Spleen (tissue), 11 donors: ENCODE measurements at regions not wholly inside any gene's neighbourhood (a gene's known extent, or its start where the extent isn't known, plus 50 kb on each side); places are given as distances from the start of the nearest gene placed in this dataset.

Source experiments
- DNase-seq: peaks from one replicate; pipeline ENCODE4 v3.0.0-alpha.2; 2020
- H3K27ac ChIP-seq, 8 donors: fragments of 200-600 bp; sonication (generic) in 7 of 8; 1 replicate in 4 of 8; 2 replicates in 4 of 8; pipeline versions ENCODE4 v1.5.0 to v1.8.0; 2016 to 2021; ENCODE audit warnings: inconsistent platforms in 4 of 8, mild to moderate bottlenecking in 4 of 8, moderate library complexity in 1 of 8
- H3K27me3 ChIP-seq, 7 donors: fragments of 200-600 bp; sonication (generic) in 6 of 7; replicated peaks in 1 of 7; 1 replicate in 4 of 7; 2 replicates in 3 of 7; pipeline versions ENCODE4 v1.5.0 to v1.8.0; 2016 to 2021; ENCODE audit warnings: inconsistent platforms in 3 of 7, mild to moderate bottlenecking in 1 of 7
- H3K36me3 ChIP-seq, 6 donors: fragments of 200-600 bp; sonication (generic) in 5 of 6; 1 replicate in 4 of 6; 2 replicates in 2 of 6; pipeline versions ENCODE4 v1.5.0 to v1.8.0; 2016 to 2021; ENCODE audit warnings: inconsistent platforms in 2 of 6
- H3K4me1 ChIP-seq, 6 donors: fragments of 200-600 bp; sonication (generic) in 5 of 6; 1 replicate in 3 of 6; 2 replicates in 3 of 6; pipeline versions ENCODE4 v1.5.0 to v1.8.0; 2016 to 2021; ENCODE audit warnings: inconsistent platforms in 3 of 6
- H3K4me3 ChIP-seq, 8 donors: fragments of 200-600 bp; sonication (generic) in 7 of 8; 1 replicate in 4 of 8; 2 replicates in 4 of 8; pipeline versions ENCODE4 v1.5.0 to v1.8.0; 2016 to 2021; ENCODE audit warnings: inconsistent platforms in 4 of 8, mild to moderate bottlenecking in 4 of 8, moderate library complexity in 2 of 8
- H3K9me3 ChIP-seq, 8 donors: fragments of 200-600 bp; sonication (generic) in 7 of 8; 1 replicate in 4 of 8; 2 replicates in 4 of 8; pipeline versions ENCODE4 v1.5.0 to v1.8.0; 2016 to 2021; ENCODE audit warnings: inconsistent platforms in 4 of 8
- POLR2A ChIP-seq, 3 donors: fragments of 450-650 bp; IDR thresholded peaks; one replicate each; pipeline ENCODE4 v1.5.1; 2017; ENCODE audit warnings: antibody characterized with exemption in 3 of 3, mild to moderate bottlenecking in 1 of 3
- POLR2AphosphoS5 ChIP-seq, 3 donors: sonication (generic); formaldehyde crosslinking; IDR thresholded peaks; one replicate each; pipeline ENCODE4 v1.5.1; 2017; ENCODE audit warnings: antibody characterized with exemption in 3 of 3
- WGBS, 5 donors: extraction: QIAGEN DNeasy Blood & Tissue Kit in 3 of 5; methylation state at CpG; one replicate each; pipeline versions ENCODE4 v1.1.5 to v1.1.7; 2013 to 2018; 5-methylcytosine and 5-hydroxymethylcytosine counted together
- intact Hi-C: fragments of 100-400 bp; cut with DNase I; formaldehyde crosslinking; loops from one replicate; pipeline ENCODE4 v1.15.0; 2023; ENCODE audit warnings: low total_unique reads
- TF ChIP-seq, protein P1 (sequence below), 11 experiments: fragments of 200-600 bp in 7 of 11; fragments of 450-650 bp in 4 of 11; sonication (generic) in 4 of 11; IDR thresholded peaks in 8 of 11; conservative IDR thresholded peaks in 3 of 11; 1 replicate in 7 of 11; 2 replicates in 4 of 11; pipeline versions ENCODE4 v1.4.0 to v1.8.0; 2016 to 2021; ENCODE audit warnings: antibody characterized with exemption in 11 of 11, inconsistent platforms in 4 of 11, mild to moderate bottlenecking in 1 of 11
- donor health status: healthy with polysubstance abuse.
- donor health status: DM: no; HTN: no; CAD: no; lungs with moderate emphysema.
- donor health status: DM: no; HTN: no; CAD: no.
- donor health status: Bipolar disorder and iron deficiency.
- donor health status: healthy.
- donor health status: DM: no; HTN: no; CAD: no.
- donor health status: DM: yes; HTN: yes; CAD: no.

DNA sequence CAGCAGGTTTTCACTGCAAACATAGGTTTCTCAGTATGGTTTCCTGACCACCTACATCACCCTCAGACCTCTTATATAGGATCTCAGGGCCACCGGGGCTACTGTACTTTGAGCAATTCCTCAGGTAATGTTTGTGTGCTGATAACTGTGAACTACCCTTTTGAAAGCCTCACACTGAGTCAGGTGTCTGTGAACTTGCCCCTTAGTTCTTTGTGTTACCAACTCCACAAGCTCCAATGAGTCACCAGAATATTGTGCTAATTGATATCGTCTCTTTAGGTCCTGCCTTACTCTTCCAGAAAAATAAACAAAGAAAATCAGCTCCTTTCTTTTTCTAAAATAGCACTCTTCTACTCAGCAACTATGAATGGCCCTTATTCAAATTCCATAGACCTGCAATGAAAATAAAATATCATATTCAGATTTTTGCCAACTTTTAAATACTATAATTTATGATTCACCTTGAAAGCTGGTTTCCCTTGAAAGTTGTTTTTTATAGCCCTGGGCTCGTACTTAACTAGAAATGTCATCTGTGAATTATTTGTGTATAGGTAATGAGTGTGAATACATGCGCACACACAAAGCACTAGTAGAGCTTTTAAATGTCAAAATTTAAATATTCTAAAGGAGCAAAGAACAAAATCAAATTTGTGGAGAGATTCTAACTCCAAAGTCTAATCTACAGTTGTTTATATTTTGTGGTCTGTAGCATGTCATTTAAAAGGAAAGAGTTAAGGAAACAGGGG, 88.1 kb upstream of the WARS2 start:
- intact Hi-C loops = no loop called here
- no peaks in the 10 kb centered on the region for H3K36me3 ChIP-seq
- H3K9me3 ChIP-seq = no peaks in the 10 kb centered on the region
- no peaks in the 10 kb centered on the region for H3K27me3 ChIP-seq
- no peak overlapping the region for H3K27ac ChIP-seq
- TF ChIP-seq, protein P1, sequence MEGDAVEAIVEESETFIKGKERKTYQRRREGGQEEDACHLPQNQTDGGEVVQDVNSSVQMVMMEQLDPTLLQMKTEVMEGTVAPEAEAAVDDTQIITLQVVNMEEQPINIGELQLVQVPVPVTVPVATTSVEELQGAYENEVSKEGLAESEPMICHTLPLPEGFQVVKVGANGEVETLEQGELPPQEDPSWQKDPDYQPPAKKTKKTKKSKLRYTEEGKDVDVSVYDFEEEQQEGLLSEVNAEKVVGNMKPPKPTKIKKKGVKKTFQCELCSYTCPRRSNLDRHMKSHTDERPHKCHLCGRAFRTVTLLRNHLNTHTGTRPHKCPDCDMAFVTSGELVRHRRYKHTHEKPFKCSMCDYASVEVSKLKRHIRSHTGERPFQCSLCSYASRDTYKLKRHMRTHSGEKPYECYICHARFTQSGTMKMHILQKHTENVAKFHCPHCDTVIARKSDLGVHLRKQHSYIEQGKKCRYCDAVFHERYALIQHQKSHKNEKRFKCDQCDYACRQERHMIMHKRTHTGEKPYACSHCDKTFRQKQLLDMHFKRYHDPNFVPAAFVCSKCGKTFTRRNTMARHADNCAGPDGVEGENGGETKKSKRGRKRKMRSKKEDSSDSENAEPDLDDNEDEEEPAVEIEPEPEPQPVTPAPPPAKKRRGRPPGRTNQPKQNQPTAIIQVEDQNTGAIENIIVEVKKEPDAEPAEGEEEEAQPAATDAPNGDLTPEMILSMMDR (IDR thresholded peaks at IDR 0.05 in 8 of 11, conservative IDR thresholded peaks at IDR 0.05 in 3 of 11) = no peak
- TF ChIP-seq POLR2A (IDR thresholded peaks at IDR 0.05) (no peak), POLR2AphosphoS5 (IDR thresholded peaks at IDR 0.05) (no peak)
- H3K4me1 ChIP-seq = no peaks in the 10 kb centered on the region
- H3K4me3 ChIP-seq = no peak overlapping the region
- no peak for DNase-seq
- 79 to 91% (median 85%) methylated on average over 4 of the region's 4 CpGs for WGBS, 5 donors

DNA sequence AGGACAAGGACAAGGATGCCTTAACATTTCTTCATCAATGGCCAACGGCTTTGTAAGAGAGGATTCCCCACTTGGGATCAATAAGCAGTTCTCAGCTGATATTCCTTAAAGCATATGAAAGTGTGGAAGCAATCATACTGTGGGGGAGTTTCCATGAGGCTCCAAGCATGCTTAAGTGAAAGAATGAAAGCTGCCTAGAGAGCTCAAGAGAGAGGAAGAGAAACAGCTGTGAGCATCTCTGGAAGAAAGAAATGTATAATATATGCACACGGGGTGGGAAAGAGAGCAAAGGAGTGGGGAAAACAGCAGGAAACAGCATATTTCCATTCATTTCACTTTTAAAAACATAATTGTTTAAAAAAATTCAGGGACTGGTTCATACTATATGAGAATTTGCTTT, 94.7 kb upstream of the WARS2 start:
- Histone ChIP-seq H3K27ac (no peak overlapping the region), H3K4me1 (no peaks in the 10 kb centered on the region), H3K36me3 (peaks cover 0 to 6% (median 0%) of the 10 kb centered on the region in 6 donors), H3K9me3 (no peaks in the 10 kb centered on the region), H3K27me3 (no peaks in the 10 kb centered on the region), H3K4me3 (no peak overlapping the region)
- TF ChIP-seq POLR2A (IDR thresholded peaks at IDR 0.05) (no peak), POLR2AphosphoS5 (IDR thresholded peaks at IDR 0.05) (no peak)
- TF ChIP-seq, protein P1 (IDR thresholded peaks at IDR 0.05 in 8 of 11, conservative IDR thresholded peaks at IDR 0.05 in 3 of 11) = no peak
- intact Hi-C loops = no loop called here
- DNase-seq = no peak
- 56 to 79% (median 73%) methylated on average over 2 of the region's 2 CpGs for WGBS, 5 donors

DNA sequence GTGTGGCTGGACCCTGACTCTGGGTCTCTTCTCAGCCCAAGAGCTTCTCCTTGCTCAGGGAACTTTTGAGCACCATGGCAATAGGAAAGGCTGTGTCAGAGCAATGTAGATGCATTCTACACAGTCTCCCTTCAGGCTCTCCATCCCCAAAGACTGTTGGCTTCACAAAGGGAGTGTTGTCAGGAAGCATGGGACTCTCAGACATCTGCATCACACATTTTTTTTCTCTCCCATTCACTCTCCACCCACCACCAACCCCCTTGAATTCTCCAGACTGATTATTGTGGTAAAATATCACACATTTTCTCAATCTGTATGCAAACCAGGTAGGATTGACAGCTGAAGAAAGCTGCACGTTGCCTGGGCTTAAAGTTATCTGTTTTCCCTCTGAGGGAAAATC, 105.4 kb upstream of the WARS2 start:
- intact Hi-C loops = no loop called here
- 40 to 80% (median 65%) methylated on average over 1 of the region's 1 CpG for WGBS, 5 donors
- DNase-seq = no peak
- no peak for TF ChIP-seq POLR2AphosphoS5 (IDR thresholded peaks at IDR 0.05)
- TF ChIP-seq, protein P1 (IDR thresholded peaks at IDR 0.05 in 8 of 11, conservative IDR thresholded peaks at IDR 0.05 in 3 of 11) = no peak
- TF ChIP-seq POLR2A (IDR thresholded peaks at IDR 0.05) = no peak
- no peaks in the 10 kb centered on the region for H3K9me3 ChIP-seq
- H3K27ac ChIP-seq = no peak overlapping the region
- H3K36me3 ChIP-seq = no peaks in the 10 kb centered on the region
- H3K4me3 ChIP-seq = no peak overlapping the region
- H3K27me3 ChIP-seq = no peaks in the 10 kb centered on the region
- no peaks in the 10 kb centered on the region for H3K4me1 ChIP-seq

DNA sequence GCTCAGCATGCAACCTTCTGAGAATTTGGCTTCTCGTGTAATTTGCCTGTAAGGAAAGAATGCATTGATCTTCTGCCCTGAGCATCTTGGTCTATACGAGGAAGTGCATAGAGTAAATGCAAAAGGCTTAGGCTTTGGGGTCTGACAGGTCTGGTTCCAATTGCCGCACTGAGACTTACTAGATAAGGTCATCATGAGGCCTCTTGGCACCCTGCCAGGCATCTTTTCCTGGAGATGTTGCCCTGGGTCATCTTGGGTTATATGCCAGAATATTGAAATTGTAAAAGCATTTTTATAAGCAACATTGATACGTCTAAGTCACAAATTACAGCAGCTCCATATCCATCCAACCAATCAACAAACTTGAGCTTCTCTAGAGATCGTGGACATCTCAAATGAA, 108.8 kb upstream of the WARS2 start:
- H3K27me3 ChIP-seq = no peaks in the 10 kb centered on the region
- intact Hi-C loops = no loop called here
- 85 to 92% (median 91%) methylated on average over 5 of the region's 5 CpGs for WGBS, 5 donors

More for the DNA sequence above, 108.8 kb upstream of the WARS2 start:
- H3K9me3 ChIP-seq = no peaks in the 10 kb centered on the region
- no peaks in the 10 kb centered on the region for H3K36me3 ChIP-seq
- H3K4me1 ChIP-seq = no peaks in the 10 kb centered on the region
- H3K4me3 ChIP-seq = no peak overlapping the region
- no peak for TF ChIP-seq POLR2AphosphoS5 (IDR thresholded peaks at IDR 0.05)
- no peak for TF ChIP-seq POLR2A (IDR thresholded peaks at IDR 0.05)
- TF ChIP-seq, protein P1 (IDR thresholded peaks at IDR 0.05 in 8 of 11, conservative IDR thresholded peaks at IDR 0.05 in 3 of 11) = no peak
- no peak overlapping the region for H3K27ac ChIP-seq
- DNase-seq = no peak
